H1 (cell line): ENCODE measurements at regions not wholly inside any gene's neighbourhood (a gene's known extent, or its start where the extent isn't known, plus 50 kb on each side); places are given as distances from the start of the nearest gene placed in this dataset.

ENCODE experiments used
- CTCF ChIA-PET: fragments of 300-600 bp; sonication (Branson Sonifier 250); formaldehyde crosslinking; loops from one replicate; lab custom pipeline; 2021; ENCODE audit not compliant: partially characterized antibody; lab: Charles Lee
- POLR2A ChIA-PET: fragments of 300-600 bp; sonication (Branson Sonifier 250); formaldehyde crosslinking; loops from one replicate; lab custom pipeline; 2021; ENCODE audit warnings: inconsistent platforms; ENCODE audit not compliant: partially characterized antibody; lab: Charles Lee
- DNase-seq, 2 experiments: peaks; one replicate each; pipeline versions ENCODE4 v3.0.0 to v3.0.0-alpha.2; 2010 to 2022; ENCODE audit warnings: low spot score in 2 of 2, low read depth in 1 of 2, mixed read lengths in 1 of 2
- FAIRE-seq: peaks from 2 replicates; lab custom pipeline; 2011; peaks lifted over from hg19 to GRCh38; lab: Jason Lieb, UNC
- H2AFZ ChIP-seq: 2 replicates; pipeline ENCODE4 v1.8.1; 2012; ENCODE audit warnings: low read length, inconsistent platforms
- H2AK5ac ChIP-seq: 2 replicates; pipeline ENCODE4 v1.6.1; 2013; ENCODE audit warnings: low read depth, low read length
- H2BK120ac ChIP-seq: replicated peaks from 2 replicates; pipeline ENCODE3; 2013; ENCODE audit warnings: low read depth, low read length, inconsistent platforms
- H2BK12ac ChIP-seq: 2 replicates; pipeline ENCODE4 v1.6.1; 2013; ENCODE audit warnings: low read depth, low read length
- H2BK15ac ChIP-seq: 2 replicates; pipeline ENCODE4 v1.6.1; 2013; ENCODE audit warnings: low read length
- H2BK20ac ChIP-seq: 2 replicates; pipeline ENCODE4 v1.6.1; 2013; ENCODE audit warnings: low read length
- H2BK5ac ChIP-seq: 2 replicates; pipeline ENCODE4 v1.6.1; 2013; ENCODE audit warnings: low read depth, low read length
- H3K14ac ChIP-seq: 2 replicates; pipeline ENCODE4 v1.6.1; 2013; ENCODE audit warnings: inconsistent platforms; ENCODE audit not compliant: insufficient read length
- H3K18ac ChIP-seq: 2 replicates; pipeline ENCODE4 v1.6.1; 2013; ENCODE audit warnings: low read length; ENCODE audit errors: extremely low read depth
- H3K23ac ChIP-seq: 2 replicates; pipeline ENCODE4 v1.6.1; 2013; ENCODE audit warnings: inconsistent platforms; ENCODE audit not compliant: insufficient read length
- H3K23me2 ChIP-seq: 2 replicates; pipeline ENCODE4 v1.6.1; 2013; ENCODE audit warnings: low read depth, low read length
- H3K27ac ChIP-seq: 2 replicates; pipeline ENCODE4 v1.6.1; 2011; ENCODE audit warnings: low read depth, low read length, inconsistent platforms
- H3K27me3 ChIP-seq, 4 experiments: replicated peaks in 1 of 4; 1 replicate in 1 of 4; 2 replicates in 3 of 4; pipeline versions ENCODE4 v1.6.1 to v1.8.1; 2011 to 2013; ENCODE audit warnings: low read length in 3 of 4, mild to moderate bottlenecking in 3 of 4, inconsistent platforms in 2 of 4, mixed read lengths in 2 of 4, moderate library complexity in 1 of 4; ENCODE audit not compliant: control insufficient read depth in 3 of 4, insufficient read depth in 3 of 4; ENCODE audit errors: extremely low read depth in 1 of 4
- H3K36me3 ChIP-seq, 4 experiments: 2 replicates each; pipeline versions ENCODE4 v1.6.1 to v1.8.1; 2011 to 2013; ENCODE audit warnings: mild to moderate bottlenecking in 4 of 4, low read length in 3 of 4, moderate library complexity in 2 of 4, control low read depth in 1 of 4, inconsistent platforms in 1 of 4; ENCODE audit not compliant: insufficient read depth in 4 of 4, control insufficient read depth in 2 of 4
- H3K4ac ChIP-seq: replicated peaks from 2 replicates; pipeline ENCODE3; 2013; ENCODE audit warnings: low read length, low read depth, mixed read lengths, inconsistent platforms; ENCODE audit not compliant: insufficient read length
- H3K4me1 ChIP-seq, 4 experiments: replicated peaks in 1 of 4; 1 replicate in 1 of 4; 2 replicates in 3 of 4; pipeline versions ENCODE4 v1.6.1 to v1.8.1; 2011 to 2013; ENCODE audit warnings: low read length in 3 of 4, inconsistent platforms in 2 of 4, mixed read lengths in 1 of 4; ENCODE audit not compliant: insufficient read depth in 4 of 4, control insufficient read depth in 3 of 4
- H3K4me2 ChIP-seq, 2 experiments: 2 replicates each; pipeline versions ENCODE4 v1.6.1 to v1.8.1; 2011 to 2013; ENCODE audit warnings: low read depth in 2 of 2, low read length in 2 of 2, control low read depth in 1 of 2, inconsistent platforms in 1 of 2, mild to moderate bottlenecking in 1 of 2; ENCODE audit not compliant: insufficient read depth in 1 of 2
- H3K4me3 ChIP-seq, 4 experiments: fragments of 200-600, 300-600 bp in 1 of 4; sonication (generic), shearing (Covaris generic), sonication (Bioruptor Twin) in 1 of 4; 2 replicates each; pipeline versions ENCODE4 v1.5.1 to v1.8.1; 2011 to 2016; ENCODE audit warnings: low read length in 4 of 4, low read depth in 3 of 4, control low read depth in 2 of 4, inconsistent platforms in 2 of 4, mild to moderate bottlenecking in 2 of 4, mixed read lengths in 1 of 4, moderate library complexity in 1 of 4; ENCODE audit not compliant: insufficient read depth in 2 of 4; ENCODE audit errors: extremely low read depth in 1 of 4
- H3K56ac ChIP-seq: replicated peaks from 2 replicates; pipeline ENCODE3; 2013; ENCODE audit warnings: low read depth, mild to moderate bottlenecking, mixed read lengths, low read length, inconsistent platforms; ENCODE audit not compliant: insufficient read length
- H3K79me1 ChIP-seq: 2 replicates; pipeline ENCODE4 v1.6.1; 2013; ENCODE audit warnings: low read depth, low read length, control low read depth
- H3K79me2 ChIP-seq, 2 experiments: 2 replicates each; pipeline versions ENCODE4 v1.6.1 to v1.8.1; 2012 to 2013; ENCODE audit warnings: low read length in 2 of 2, mild to moderate bottlenecking in 2 of 2, inconsistent platforms in 1 of 2; ENCODE audit not compliant: insufficient read depth in 2 of 2, control insufficient read depth in 1 of 2
- H3K9ac ChIP-seq, 4 experiments: replicated peaks in 1 of 4; 1 replicate in 1 of 4; 2 replicates in 3 of 4; pipeline versions ENCODE4 v1.6.1 to v1.8.1; 2011 to 2013; ENCODE audit warnings: low read depth in 3 of 4, low read length in 3 of 4, control low read depth in 2 of 4, mild to moderate bottlenecking in 2 of 4, moderate library complexity in 2 of 4, inconsistent platforms in 1 of 4; ENCODE audit errors: extremely low read depth in 1 of 4
- H3K9me3 ChIP-seq, 2 experiments: 2 replicates each; pipeline versions ENCODE4 v1.6.1 to v1.8.1; 2012 to 2013; ENCODE audit warnings: mild to moderate bottlenecking in 2 of 2, moderate library complexity in 2 of 2, control low read depth in 1 of 2, inconsistent platforms in 1 of 2, low read depth in 1 of 2, low read length in 1 of 2, mixed read lengths in 1 of 2; ENCODE audit not compliant: insufficient read depth in 2 of 2
- H4K20me1 ChIP-seq, 2 experiments: replicated peaks in 1 of 2; 2 replicates each; pipeline versions ENCODE3 to v1.8.1; 2011 to 2013; ENCODE audit warnings: inconsistent platforms in 2 of 2, low read length in 2 of 2, mild to moderate bottlenecking in 1 of 2; ENCODE audit not compliant: insufficient read depth in 2 of 2, control insufficient read depth in 1 of 2
- H4K5ac ChIP-seq: 2 replicates; pipeline ENCODE4 v1.6.1; 2013; ENCODE audit warnings: low read length, low read depth, mixed read lengths, inconsistent platforms; ENCODE audit not compliant: insufficient read length
- H4K8ac ChIP-seq: 2 replicates; pipeline ENCODE4 v1.8.0; 2013; ENCODE audit warnings: mild to moderate bottlenecking, moderate library complexity, low read length, inconsistent platforms; ENCODE audit not compliant: insufficient read depth; ENCODE audit errors: extremely low read depth
- H4K91ac ChIP-seq: replicated peaks from 2 replicates; pipeline ENCODE3; 2013; ENCODE audit warnings: low read length, mixed read lengths, inconsistent platforms; ENCODE audit not compliant: insufficient read length
- ASH2L ChIP-seq: fragments of 200-600, 300-600 bp; sonication (generic); IDR thresholded peaks from one replicate; pipeline ENCODE4 v1.7.1; 2017; ENCODE audit warnings: low read length
- CEBPB ChIP-seq: IDR thresholded peaks from 2 replicates; pipeline ENCODE4 v1.6.1; 2012; ENCODE audit warnings: low read depth, low read length
- CHD2 ChIP-seq: IDR thresholded peaks from 2 replicates; pipeline ENCODE4 v1.6.1; 2012; ENCODE audit warnings: low read length, improper control_type of control experiment
- SIRT6 ChIP-seq: IDR thresholded peaks from one replicate; pipeline ENCODE4 v1.7.1; 2012; ENCODE audit warnings: low read length, inconsistent platforms
- SIX5 ChIP-seq: IDR thresholded peaks from 2 replicates; pipeline ENCODE4 v1.6.1; 2011; ENCODE audit warnings: mild to moderate bottlenecking, low read depth, low read length
- SP4 ChIP-seq: IDR thresholded peaks from 2 replicates; pipeline ENCODE4 v1.6.1; 2012; ENCODE audit warnings: low read length, inconsistent platforms
- WGBS, 2 experiments: shearing (Covaris generic) in 1 of 2; methylation state at CpG; one replicate each; pipeline versions ENCODE4 v1.1.6 to v1.1.7; 2013 to 2015; ENCODE audit warnings: low lambda C conversion rate in 2 of 2, mixed read lengths in 2 of 2, inconsistent platforms in 1 of 2, low coverage in 1 of 2, missing lambda C conversion rate in 1 of 2; ENCODE audit not compliant: insufficient replicate concordance in 2 of 2, insufficient coverage in 1 of 2, insufficient read length in 1 of 2; ENCODE audit errors: extremely low coverage in 1 of 2, missing lambda C conversion rate in 1 of 2; 5-methylcytosine and 5-hydroxymethylcytosine counted together

GRCh38 chr9:82495884-82496777, 507.6 kb downstream of the SPATA31D1 start:
- no peak for TF ChIP-seq CEBPB
- TF ChIP-seq SIRT6: no peak
- no peak for TF ChIP-seq SIX5
- no peak for TF ChIP-seq CHD2
- TF ChIP-seq ASH2L: no peak
- TF ChIP-seq SP4: no peak
- CTCF ChIA-PET: interaction anchor here (1.9 kb wide), 1 partner anchor 12 kb away, joined by 6 read pairs; no protein-coding TSS in a partner anchor

More at GRCh38 chr9:82495884-82496777, 507.6 kb downstream of the SPATA31D1 start:
- H3K14ac ChIP-seq: no peak overlapping the region
- no peak overlapping the region for H3K9ac ChIP-seq
- 95% methylated on average over 12 of the region's 16 CpGs; no CpG with 5 or more reads in 1 of the 2 experiments for WGBS, 2 experiments
- H4K91ac ChIP-seq: no peak overlapping the region
- no peak overlapping the region for H3K4me2 ChIP-seq
- H2AFZ ChIP-seq: no peak overlapping the region
- H3K79me1 ChIP-seq: no peaks in the 10 kb centered on the region
- H4K8ac ChIP-seq: no peak overlapping the region
- no peaks in the 10 kb centered on the region for H3K4me1 ChIP-seq
- H3K9me3 ChIP-seq: no peaks in the 10 kb centered on the region
- H2BK15ac ChIP-seq: no peak overlapping the region
- H4K5ac ChIP-seq: no peak overlapping the region
- no peaks in the 10 kb centered on the region for H3K79me2 ChIP-seq
- H3K23me2 ChIP-seq: no peaks in the 10 kb centered on the region
- POLR2A ChIA-PET: no interaction called here
- H3K23ac ChIP-seq: no peak overlapping the region
- H3K27ac ChIP-seq: no peak overlapping the region
- no peak overlapping the region for H2BK5ac ChIP-seq
- no peak for DNase-seq
- FAIRE-seq: no peak
- H2BK20ac ChIP-seq: no peak overlapping the region
- H3K4ac ChIP-seq: no peak overlapping the region
- no peak overlapping the region for H3K4me3 ChIP-seq
- H3K27me3 ChIP-seq: no peaks in the 10 kb centered on the region
- H3K18ac ChIP-seq: no peak overlapping the region
- no peak overlapping the region for H2AK5ac ChIP-seq
- H3K56ac ChIP-seq: no peak overlapping the region
- H3K36me3 ChIP-seq: no peaks in the 10 kb centered on the region; a peak in 2 of 8 replicates
- H4K20me1 ChIP-seq: no peaks in the 10 kb centered on the region
- no peak overlapping the region for H2BK120ac ChIP-seq
- no peak overlapping the region for H2BK12ac ChIP-seq
